ENCODE measurements at regions not wholly inside any gene's neighbourhood (a gene's known extent, or its start where the extent isn't known, plus 50 kb on each side); places are given as distances from the start of the nearest gene placed in this dataset.
A peak's percentile ranks its signal among the peaks of the same experiment; 100 is the strongest.

GRCh38 chr2:105521616-105522015, 122.8 kb upstream of the FHL2 start:
- Histone ChIP-seq H3K4me1 (ENCODE audit: control insufficient read depth in 3 of 3, insufficient read depth in 2 of 3, low read depth in 1 of 3, low read length in 2 of 3) (peaks cover 0 to 9% (median 0%) of the 10 kb centered on the region in 3 donors), H3K27me3 (ENCODE audit: control insufficient read depth in 3 of 3, insufficient read depth in 3 of 3, low read length in 3 of 3) (no peaks in the 10 kb centered on the region), H3K36me3 (ENCODE audit: control insufficient read depth in 3 of 3, insufficient read depth in 2 of 3, low read depth in 1 of 3, low read length in 3 of 3) (no peaks in the 10 kb centered on the region), H3K27ac (ENCODE audit: low read depth in 1 of 3, low read length in 2 of 3) (no peak overlapping the region), H3K4me3 (ENCODE audit: low read depth in 1 of 3, low read length in 3 of 3) (no peak overlapping the region), H3K9me3 (ENCODE audit: control insufficient read depth in 2 of 2, insufficient read depth in 1 of 2, low read depth in 1 of 2, low read length in 1 of 2) (peaks cover 0 to 11% of the 10 kb centered on the region in 2 donors)
- no peak for FAIRE-seq
- WGBS, 3 donors = 77 to 91% (median 77%) methylated on average over 6 of the region's 6 CpGs
- no peak for DNase-seq

- WGBS, 3 donors = 0 to 6% (median 3%) methylated on average over 1 of the region's 1 CpG
- Histone ChIP-seq H3K4me1 (ENCODE audit: control insufficient read depth in 3 of 3, insufficient read depth in 2 of 3, low read depth in 1 of 3, low read length in 2 of 3) (peaks cover 0 to 10% (median 0%) of the 10 kb centered on the region in 3 donors), H3K27ac (ENCODE audit: low read depth in 1 of 3, low read length in 2 of 3) (no peak overlapping the region), H3K4me3 (ENCODE audit: low read depth in 1 of 3, low read length in 3 of 3) (no peak overlapping the region), H3K27me3 (ENCODE audit: control insufficient read depth in 3 of 3, insufficient read depth in 3 of 3, low read length in 3 of 3) (no peaks in the 10 kb centered on the region), H3K36me3 (ENCODE audit: control insufficient read depth in 3 of 3, insufficient read depth in 2 of 3, low read depth in 1 of 3, low read length in 3 of 3) (no peaks in the 10 kb centered on the region), H3K9me3 (ENCODE audit: control insufficient read depth in 2 of 2, insufficient read depth in 1 of 2, low read depth in 1 of 2, low read length in 1 of 2) (peaks cover 0 to 10% of the 10 kb centered on the region in 2 donors)
- DNase-seq (peak; percentile 40 to 45), FAIRE-seq (no peak)
Observed at GRCh38 chr2:105521176-105521575, 122.3 kb upstream of the FHL2 start.

- WGBS, 3 donors = 77 to 92% (median 83%) methylated on average over 3 of the region's 3 CpGs
- FAIRE-seq = no peak
- no peak overlapping the region for H3K27ac ChIP-seq (ENCODE audit: low read depth in 1 of 3, low read length in 2 of 3)
Observed at GRCh38 chr2:105519516-105519915, 120.7 kb upstream of the FHL2 start.

GRCh38 chr2:105518897-105519296, 120.0 kb upstream of the FHL2 start:
- H3K4me1 ChIP-seq (ENCODE audit: control insufficient read depth in 3 of 3, insufficient read depth in 2 of 3, low read depth in 1 of 3, low read length in 2 of 3) = peaks cover 0 to 10% (median 0%) of the 10 kb centered on the region in 3 donors
- DNase-seq = peak in 1 of 2 donors; percentile 42
- no peak overlapping the region for H3K4me3 ChIP-seq (ENCODE audit: low read depth in 1 of 3, low read length in 3 of 3)
- WGBS, 3 donors = 83 to 90% (median 84%) methylated on average over 6 of the region's 6 CpGs
- H3K27me3 ChIP-seq (ENCODE audit: control insufficient read depth in 3 of 3, insufficient read depth in 3 of 3, low read length in 3 of 3) = no peaks in the 10 kb centered on the region
- H3K36me3 ChIP-seq (ENCODE audit: control insufficient read depth in 3 of 3, insufficient read depth in 2 of 3, low read depth in 1 of 3, low read length in 3 of 3) = no peaks in the 10 kb centered on the region
- no peak for FAIRE-seq
- H3K27ac ChIP-seq (ENCODE audit: low read depth in 1 of 3, low read length in 2 of 3) = no peak overlapping the region
- H3K9me3 ChIP-seq (ENCODE audit: control insufficient read depth in 2 of 2, insufficient read depth in 1 of 2, low read depth in 1 of 2, low read length in 1 of 2) = no peaks in the 10 kb centered on the region

More at GRCh38 chr2:105519516-105519915, 120.7 kb upstream of the FHL2 start:
- Histone ChIP-seq H3K9me3 (ENCODE audit: control insufficient read depth in 2 of 2, insufficient read depth in 1 of 2, low read depth in 1 of 2, low read length in 1 of 2) (no peaks in the 10 kb centered on the region), H3K4me1 (ENCODE audit: control insufficient read depth in 3 of 3, insufficient read depth in 2 of 3, low read depth in 1 of 3, low read length in 2 of 3) (peaks cover 0 to 10% (median 0%) of the 10 kb centered on the region in 3 donors), H3K27me3 (ENCODE audit: control insufficient read depth in 3 of 3, insufficient read depth in 3 of 3, low read length in 3 of 3) (no peaks in the 10 kb centered on the region), H3K4me3 (ENCODE audit: low read depth in 1 of 3, low read length in 3 of 3) (no peak overlapping the region), H3K36me3 (ENCODE audit: control insufficient read depth in 3 of 3, insufficient read depth in 2 of 3, low read depth in 1 of 3, low read length in 3 of 3) (no peaks in the 10 kb centered on the region)
- no peak for DNase-seq

GRCh38 chr2:105517814-105518705, 119.2 kb upstream of the FHL2 start:
- whole genome bisulfite sequencing, 3 donors = 77 to 90% (median 84%) methylated on average over 8 of the region's 8 CpGs
- Histone ChIP-seq H3K27me3 (ENCODE audit: control insufficient read depth in 3 of 3, insufficient read depth in 3 of 3, low read length in 3 of 3) (no peaks in the 10 kb centered on the region), H3K27ac (ENCODE audit: low read depth in 1 of 3, low read length in 2 of 3) (peak overlapping the region in 1 of 3 donors; percentile 24), H3K36me3 (ENCODE audit: control insufficient read depth in 3 of 3, insufficient read depth in 2 of 3, low read depth in 1 of 3, low read length in 3 of 3) (no peaks in the 10 kb centered on the region), H3K4me3 (ENCODE audit: low read depth in 1 of 3, low read length in 3 of 3) (no peak overlapping the region), H3K9me3 (ENCODE audit: control insufficient read depth in 2 of 2, insufficient read depth in 1 of 2, low read depth in 1 of 2, low read length in 1 of 2) (no peaks in the 10 kb centered on the region), H3K4me1 (ENCODE audit: control insufficient read depth in 3 of 3, insufficient read depth in 2 of 3, low read depth in 1 of 3, low read length in 2 of 3) (peaks cover 0 to 10% (median 0%) of the 10 kb centered on the region in 3 donors)
- DNase-seq = no peak
- no peak for FAIRE-seq

- Histone ChIP-seq H3K27me3 (ENCODE audit: control insufficient read depth in 3 of 3, insufficient read depth in 3 of 3, low read length in 3 of 3) (no peaks in the 10 kb centered on the region), H3K36me3 (ENCODE audit: control insufficient read depth in 3 of 3, insufficient read depth in 2 of 3, low read depth in 1 of 3, low read length in 3 of 3) (no peaks in the 10 kb centered on the region), H3K27ac (ENCODE audit: low read depth in 1 of 3, low read length in 2 of 3) (no peak overlapping the region), H3K4me1 (ENCODE audit: control insufficient read depth in 3 of 3, insufficient read depth in 2 of 3, low read depth in 1 of 3, low read length in 2 of 3) (peaks cover 0 to 10% (median under 1%) of the 10 kb centered on the region in 3 donors), H3K4me3 (ENCODE audit: low read depth in 1 of 3, low read length in 3 of 3) (no peak overlapping the region), H3K9me3 (ENCODE audit: control insufficient read depth in 2 of 2, insufficient read depth in 1 of 2, low read depth in 1 of 2, low read length in 1 of 2) (no peaks in the 10 kb centered on the region)
- no peak for FAIRE-seq
- 82 to 85% (median 84%) methylated on average over 15 of the region's 15 CpGs for WGBS, 3 donors
- DNase-seq = no peak
Observed at GRCh38 chr2:105515581-105516415, 116.9 kb upstream of the FHL2 start.

GRCh38 chr2:105514576-105514975, 115.7 kb upstream of the FHL2 start:
- Histone ChIP-seq H3K4me1 (ENCODE audit: control insufficient read depth in 3 of 3, insufficient read depth in 2 of 3, low read depth in 1 of 3, low read length in 2 of 3) (peaks cover 0 to 10% (median 3%) of the 10 kb centered on the region in 3 donors), H3K9me3 (ENCODE audit: control insufficient read depth in 2 of 2, insufficient read depth in 1 of 2, low read depth in 1 of 2, low read length in 1 of 2) (no peaks in the 10 kb centered on the region), H3K4me3 (ENCODE audit: low read depth in 1 of 3, low read length in 3 of 3) (no peak overlapping the region), H3K36me3 (ENCODE audit: control insufficient read depth in 3 of 3, insufficient read depth in 2 of 3, low read depth in 1 of 3, low read length in 3 of 3) (no peaks in the 10 kb centered on the region), H3K27ac (ENCODE audit: low read depth in 1 of 3, low read length in 2 of 3) (no peak overlapping the region), H3K27me3 (ENCODE audit: control insufficient read depth in 3 of 3, insufficient read depth in 3 of 3, low read length in 3 of 3) (peaks cover 0 to 1% (median under 1%) of the 10 kb centered on the region in 3 donors)
- no peak for FAIRE-seq
- no peak for DNase-seq
- WGBS, 3 donors = 74 to 83% (median 79%) methylated on average over 6 of the region's 6 CpGs

GRCh38 chr2:105510761-105511528, 112.1 kb upstream of the FHL2 start:
- Histone ChIP-seq H3K9me3 (ENCODE audit: control insufficient read depth in 2 of 2, insufficient read depth in 1 of 2, low read depth in 1 of 2, low read length in 1 of 2) (no peaks in the 10 kb centered on the region), H3K4me3 (ENCODE audit: low read depth in 1 of 3, low read length in 3 of 3) (no peak overlapping the region), H3K27me3 (ENCODE audit: control insufficient read depth in 3 of 3, insufficient read depth in 3 of 3, low read length in 3 of 3) (peaks cover 0 to 6% (median 3%) of the 10 kb centered on the region in 3 donors), H3K27ac (ENCODE audit: low read depth in 1 of 3, low read length in 2 of 3) (no peak overlapping the region), H3K4me1 (ENCODE audit: control insufficient read depth in 3 of 3, insufficient read depth in 2 of 3, low read depth in 1 of 3, low read length in 2 of 3) (peaks cover 0 to 3% (median 0%) of the 10 kb centered on the region in 3 donors), H3K36me3 (ENCODE audit: control insufficient read depth in 3 of 3, insufficient read depth in 2 of 3, low read depth in 1 of 3, low read length in 3 of 3) (no peaks in the 10 kb centered on the region)
- 71 to 81% (median 73%) methylated on average over 4 of the region's 4 CpGs for WGBS, 3 donors
- DNase-seq (peak in 1 of 2 donors; percentile 67), FAIRE-seq (no peak)
